ENCODE measurements at regions not wholly inside any gene's neighbourhood (a gene's known extent, or its start where the extent isn't known, plus 50 kb on each side); places are given as distances from the start of the nearest gene placed in this dataset.

DNA sequence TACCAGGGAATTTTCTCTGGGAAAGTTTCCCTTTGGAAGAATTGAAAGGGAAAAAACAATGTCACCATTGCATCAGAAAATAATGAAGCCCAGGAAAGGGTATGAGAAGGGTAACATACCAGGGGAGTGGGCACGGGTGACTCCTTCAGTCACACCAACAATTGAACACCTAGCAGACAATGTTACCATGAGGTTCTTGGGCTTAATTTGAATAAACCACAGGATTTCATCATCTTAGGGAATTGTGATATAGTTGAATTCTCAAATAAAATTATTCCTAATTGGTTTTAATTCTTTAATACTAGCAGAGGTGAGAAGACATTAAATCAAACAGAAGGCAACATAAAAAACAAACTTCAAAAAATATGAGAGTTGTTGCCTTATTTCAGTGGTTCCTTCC lies 73.7 kb upstream of the RREB1 start:
- no peaks in the 10 kb centered on the region for H3K9me3 ChIP-seq (ENCODE audit: control insufficient read depth in 5 of 5, low read length in 5 of 5)
- no peaks in the 10 kb centered on the region for H3K36me3 ChIP-seq (ENCODE audit: control insufficient read depth in 5 of 5, insufficient read depth in 5 of 5, low read length in 5 of 5)
- peaks cover 0 to 7% (median 0%) of the 10 kb centered on the region in 5 donors for H3K4me1 ChIP-seq (ENCODE audit: control insufficient read depth in 5 of 5, insufficient read depth in 5 of 5, low read length in 5 of 5)
- no peaks in the 10 kb centered on the region for H3K27me3 ChIP-seq (ENCODE audit: control insufficient read depth in 5 of 5, insufficient read depth in 4 of 5, low read length in 5 of 5)
- no peak overlapping the region for H3K9ac ChIP-seq (ENCODE audit: low read length in 5 of 5)
- no peak overlapping the region for H3K4me3 ChIP-seq (ENCODE audit: low read depth in 1 of 5, low read length in 5 of 5)
- no peak overlapping the region for H3K27ac ChIP-seq (ENCODE audit: low read depth, low read length)

DNA sequence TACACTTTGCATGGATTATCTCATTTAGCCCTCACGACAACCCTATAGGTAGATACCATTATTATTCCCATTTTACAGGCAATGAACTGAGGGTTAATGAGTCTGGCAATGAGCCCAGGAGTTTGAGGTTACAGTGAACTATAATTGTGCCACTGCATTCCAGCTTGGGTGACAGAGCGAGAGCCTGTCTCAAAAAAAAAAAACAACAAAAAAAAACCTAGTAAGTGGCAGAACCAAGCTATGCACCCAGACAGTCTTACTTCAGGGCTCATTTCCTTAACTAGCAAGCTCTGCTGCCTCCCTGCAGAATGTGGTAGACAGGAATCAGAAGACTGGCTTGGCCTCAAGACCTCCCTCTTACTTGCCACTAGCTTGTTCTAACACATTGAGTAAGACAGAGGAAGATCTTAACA lies 71.9 kb upstream of the RREB1 start:
- no peaks in the 10 kb centered on the region for H3K36me3 ChIP-seq (ENCODE audit: control insufficient read depth in 5 of 5, insufficient read depth in 5 of 5, low read length in 5 of 5)
- no peak overlapping the region for H3K9ac ChIP-seq (ENCODE audit: low read length in 5 of 5)
- no peaks in the 10 kb centered on the region for H3K27me3 ChIP-seq (ENCODE audit: control insufficient read depth in 5 of 5, insufficient read depth in 4 of 5, low read length in 5 of 5)
- H3K4me1 ChIP-seq (ENCODE audit: control insufficient read depth in 5 of 5, insufficient read depth in 5 of 5, low read length in 5 of 5) = peaks cover 0 to 7% (median 0%) of the 10 kb centered on the region in 5 donors
- no peak overlapping the region for H3K4me3 ChIP-seq (ENCODE audit: low read depth in 1 of 5, low read length in 5 of 5)
- no peak overlapping the region for H3K27ac ChIP-seq (ENCODE audit: low read depth, low read length)
- H3K9me3 ChIP-seq (ENCODE audit: control insufficient read depth in 5 of 5, low read length in 5 of 5) = no peaks in the 10 kb centered on the region

DNA sequence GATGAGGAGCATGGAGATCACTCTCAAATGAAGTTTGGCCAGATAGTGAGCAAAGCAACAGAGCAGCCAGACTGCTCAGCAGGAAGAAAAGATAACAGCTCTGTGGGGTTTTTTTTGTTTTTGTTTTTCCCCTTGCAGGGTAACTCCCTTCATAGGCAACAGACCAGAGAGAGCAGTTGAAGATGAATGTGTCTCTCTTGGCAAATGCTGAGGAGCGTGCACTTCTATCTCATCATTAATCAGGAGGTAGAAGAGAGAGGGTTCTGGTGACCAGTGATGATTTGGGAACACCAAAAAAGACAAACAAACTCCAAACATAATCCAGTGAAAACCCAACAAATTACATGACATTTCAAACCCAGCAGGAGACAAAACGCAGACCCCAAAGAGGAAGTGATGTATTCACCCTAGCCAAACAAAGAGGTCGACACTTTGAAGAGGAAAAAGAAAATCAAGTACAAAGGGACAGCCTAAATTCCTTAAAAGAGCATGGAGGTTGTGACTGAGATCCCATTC lies 66.2 kb upstream of the RREB1 start:
- Histone ChIP-seq H3K4me3 (ENCODE audit: low read depth in 1 of 5, low read length in 5 of 5) (no peak overlapping the region), H3K27ac (ENCODE audit: low read depth, low read length) (no peak overlapping the region), H3K27me3 (ENCODE audit: control insufficient read depth in 5 of 5, insufficient read depth in 4 of 5, low read length in 5 of 5) (no peaks in the 10 kb centered on the region), H3K9ac (ENCODE audit: low read length in 5 of 5) (no peak overlapping the region), H3K36me3 (ENCODE audit: control insufficient read depth in 5 of 5, insufficient read depth in 5 of 5, low read length in 5 of 5) (no peaks in the 10 kb centered on the region), H3K9me3 (ENCODE audit: control insufficient read depth in 5 of 5, low read length in 5 of 5) (no peaks in the 10 kb centered on the region), H3K4me1 (ENCODE audit: control insufficient read depth in 5 of 5, insufficient read depth in 5 of 5, low read length in 5 of 5) (peaks cover 2 to 16% (median 11%) of the 10 kb centered on the region in 5 donors)

DNA sequence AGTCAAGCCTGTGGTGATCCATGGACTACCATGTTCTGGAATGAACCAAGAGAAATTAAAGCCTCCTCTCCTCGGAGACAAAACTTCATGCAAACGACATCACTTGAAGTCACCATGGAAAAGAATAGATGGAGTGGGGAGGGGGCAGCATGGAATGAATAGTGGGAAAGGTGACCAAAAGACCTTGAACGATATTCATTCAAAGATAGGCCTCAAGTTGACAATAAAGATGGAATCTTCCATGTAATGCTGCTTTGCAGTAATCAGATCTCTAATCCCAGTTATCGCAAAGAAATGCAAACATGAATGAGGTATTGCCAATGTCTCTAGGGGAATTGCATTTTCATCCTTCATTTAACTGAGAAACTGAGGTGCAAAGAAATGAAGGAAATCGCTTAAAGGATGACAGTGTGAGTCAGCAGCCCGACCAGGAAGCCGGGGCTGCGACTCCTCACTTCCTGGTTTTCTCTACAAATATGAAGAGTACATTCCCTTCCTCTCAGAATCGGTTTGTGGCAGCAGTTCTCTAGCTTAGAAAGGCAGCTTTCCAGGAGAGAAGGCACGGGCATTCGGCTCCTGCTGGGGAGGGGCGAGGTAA lies 65.6 kb upstream of the RREB1 start:
- peak overlapping the region in 1 of 5 donors; percentile 4 for H3K4me3 ChIP-seq (ENCODE audit: low read depth in 1 of 5, low read length in 5 of 5)
- H3K36me3 ChIP-seq (ENCODE audit: control insufficient read depth in 5 of 5, insufficient read depth in 5 of 5, low read length in 5 of 5) = no peaks in the 10 kb centered on the region
- no peaks in the 10 kb centered on the region for H3K9me3 ChIP-seq (ENCODE audit: control insufficient read depth in 5 of 5, low read length in 5 of 5)
- H3K27me3 ChIP-seq (ENCODE audit: control insufficient read depth in 5 of 5, insufficient read depth in 4 of 5, low read length in 5 of 5) = no peaks in the 10 kb centered on the region
- H3K27ac ChIP-seq (ENCODE audit: low read depth, low read length) = peak overlapping the region; percentile 45
- no peak overlapping the region for H3K9ac ChIP-seq (ENCODE audit: low read length in 5 of 5)
- peaks cover 2 to 16% (median 11%) of the 10 kb centered on the region in 5 donors for H3K4me1 ChIP-seq (ENCODE audit: control insufficient read depth in 5 of 5, insufficient read depth in 5 of 5, low read length in 5 of 5)

DNA sequence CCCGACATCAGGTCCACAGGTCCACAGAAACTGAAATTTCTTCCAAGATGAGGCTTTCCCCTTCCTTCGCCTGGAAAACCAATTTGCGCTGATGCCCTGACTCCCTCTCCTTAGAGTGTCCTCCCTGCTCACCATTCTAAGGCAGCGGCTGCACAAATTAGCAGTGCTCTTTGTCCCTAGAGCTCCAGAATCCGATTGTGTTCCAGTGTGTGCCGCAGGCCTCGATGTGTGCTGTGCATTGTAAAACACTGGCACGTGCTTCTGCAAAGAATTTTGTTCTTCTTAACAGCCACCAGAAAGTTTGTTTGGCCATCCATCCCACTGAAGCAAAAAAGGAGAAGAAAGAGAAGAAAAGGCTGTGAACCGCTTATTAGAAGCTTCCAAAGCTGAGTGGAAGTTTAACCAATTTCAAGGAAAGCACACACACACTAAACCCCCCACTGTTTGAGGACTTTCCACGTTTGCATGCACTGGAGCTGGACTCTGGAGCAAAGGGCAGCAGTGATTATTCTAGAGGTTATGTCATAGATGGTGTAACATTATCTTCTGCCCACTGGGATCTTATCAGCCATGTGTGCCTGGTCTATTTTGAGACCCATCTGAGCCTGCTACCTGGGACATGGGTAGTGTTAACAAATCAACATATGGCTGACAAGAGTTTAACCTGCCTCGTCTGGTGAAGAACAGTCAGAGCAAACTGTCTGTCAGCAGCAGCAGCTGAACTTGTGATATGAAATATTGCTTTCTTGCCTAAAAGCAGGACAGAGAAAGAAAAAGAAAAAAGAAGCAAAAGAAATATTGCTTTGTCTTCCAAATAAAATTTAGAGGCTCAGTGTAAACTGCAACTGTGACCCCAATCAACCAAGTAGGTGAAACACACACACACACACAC lies 64.9 kb upstream of the RREB1 start:
- Histone ChIP-seq H3K27ac (ENCODE audit: low read depth, low read length) (peak overlapping the region; percentile 45), H3K9me3 (ENCODE audit: control insufficient read depth in 5 of 5, low read length in 5 of 5) (no peaks in the 10 kb centered on the region), H3K4me3 (ENCODE audit: low read depth in 1 of 5, low read length in 5 of 5) (peak overlapping the region in 1 of 5 donors; percentile 4), H3K4me1 (ENCODE audit: control insufficient read depth in 5 of 5, insufficient read depth in 5 of 5, low read length in 5 of 5) (peaks cover 2 to 16% (median 11%) of the 10 kb centered on the region in 5 donors), H3K36me3 (ENCODE audit: control insufficient read depth in 5 of 5, insufficient read depth in 5 of 5, low read length in 5 of 5) (no peaks in the 10 kb centered on the region), H3K9ac (ENCODE audit: low read length in 5 of 5) (no peak overlapping the region), H3K27me3 (ENCODE audit: control insufficient read depth in 5 of 5, insufficient read depth in 4 of 5, low read length in 5 of 5) (no peaks in the 10 kb centered on the region)

DNA sequence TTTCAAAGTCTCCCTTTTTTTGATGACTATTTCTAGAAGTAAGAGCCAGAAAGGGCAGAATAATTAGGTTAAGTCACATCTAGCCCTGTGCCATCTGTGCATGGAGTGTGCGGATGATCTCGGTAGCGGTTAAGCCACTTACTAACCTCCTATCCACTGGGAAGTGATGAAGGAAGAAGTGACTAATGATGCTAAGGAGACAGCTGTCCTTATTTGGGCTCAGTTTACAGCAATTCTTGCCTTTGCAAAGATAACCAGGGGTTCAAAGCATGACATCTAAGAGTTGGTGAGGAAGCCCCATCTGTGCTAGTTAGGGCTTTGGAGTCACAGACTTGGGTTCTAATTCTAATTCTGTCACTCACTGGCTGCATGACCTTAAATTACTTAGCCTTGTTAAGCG lies 62.4 kb upstream of the RREB1 start:
- Histone ChIP-seq H3K27ac (ENCODE audit: low read depth, low read length) (no peak overlapping the region), H3K27me3 (ENCODE audit: control insufficient read depth in 5 of 5, insufficient read depth in 4 of 5, low read length in 5 of 5) (no peaks in the 10 kb centered on the region), H3K4me3 (ENCODE audit: low read depth in 1 of 5, low read length in 5 of 5) (no peak overlapping the region), H3K4me1 (ENCODE audit: control insufficient read depth in 5 of 5, insufficient read depth in 5 of 5, low read length in 5 of 5) (peaks cover 2 to 16% (median 11%) of the 10 kb centered on the region in 5 donors), H3K36me3 (ENCODE audit: control insufficient read depth in 5 of 5, insufficient read depth in 5 of 5, low read length in 5 of 5) (no peaks in the 10 kb centered on the region), H3K9me3 (ENCODE audit: control insufficient read depth in 5 of 5, low read length in 5 of 5) (no peaks in the 10 kb centered on the region), H3K9ac (ENCODE audit: low read length in 5 of 5) (no peak overlapping the region)

DNA sequence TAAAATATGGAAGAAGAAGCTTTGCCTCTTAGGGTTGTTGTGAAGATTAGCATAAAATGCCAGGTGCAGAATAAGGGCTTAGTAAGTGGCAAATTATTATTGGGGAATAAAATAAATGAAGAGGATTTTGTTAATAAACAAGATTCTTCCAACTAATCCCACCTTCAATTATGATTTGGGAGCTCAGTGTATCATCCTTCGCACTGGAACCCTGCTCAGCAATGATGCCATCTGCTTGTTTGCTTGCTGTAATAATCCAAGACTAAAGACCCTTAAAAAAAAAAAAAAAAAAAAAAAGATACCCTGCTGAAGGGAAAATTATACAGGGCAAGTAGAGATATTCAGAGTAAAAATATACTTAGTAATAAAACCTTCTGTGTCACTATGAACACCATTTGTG lies 62.0 kb upstream of the RREB1 start:
- H3K4me1 ChIP-seq (ENCODE audit: control insufficient read depth in 5 of 5, insufficient read depth in 5 of 5, low read length in 5 of 5) = peaks cover 2 to 19% (median 11%) of the 10 kb centered on the region in 5 donors
- no peak overlapping the region for H3K27ac ChIP-seq (ENCODE audit: low read depth, low read length)
- H3K4me3 ChIP-seq (ENCODE audit: low read depth in 1 of 5, low read length in 5 of 5) = no peak overlapping the region
- no peaks in the 10 kb centered on the region for H3K36me3 ChIP-seq (ENCODE audit: control insufficient read depth in 5 of 5, insufficient read depth in 5 of 5, low read length in 5 of 5)
- no peaks in the 10 kb centered on the region for H3K27me3 ChIP-seq (ENCODE audit: control insufficient read depth in 5 of 5, insufficient read depth in 4 of 5, low read length in 5 of 5)
- H3K9ac ChIP-seq (ENCODE audit: low read length in 5 of 5) = no peak overlapping the region
- no peaks in the 10 kb centered on the region for H3K9me3 ChIP-seq (ENCODE audit: control insufficient read depth in 5 of 5, low read length in 5 of 5)

DNA sequence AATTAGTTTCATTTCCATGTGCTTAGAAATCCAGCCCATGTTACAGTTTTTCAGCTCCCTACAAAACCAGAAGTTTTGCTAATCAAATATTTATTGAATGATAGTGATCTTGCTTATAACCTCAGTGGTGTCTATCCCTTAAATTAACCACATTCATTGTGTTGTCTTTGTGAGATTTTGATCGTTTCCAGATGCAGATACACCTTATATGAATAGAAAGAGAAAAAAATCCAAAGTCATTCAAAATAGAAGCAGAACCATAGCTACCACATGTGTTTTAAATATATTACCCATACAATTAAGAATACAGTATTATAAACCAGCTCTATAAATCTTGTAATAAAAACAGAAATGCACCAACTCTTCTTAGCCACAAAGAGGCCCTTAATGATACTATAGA lies 60.6 kb upstream of the RREB1 start:
- Histone ChIP-seq H3K9me3 (ENCODE audit: control insufficient read depth in 5 of 5, low read length in 5 of 5) (no peaks in the 10 kb centered on the region), H3K27me3 (ENCODE audit: control insufficient read depth in 5 of 5, insufficient read depth in 4 of 5, low read length in 5 of 5) (no peaks in the 10 kb centered on the region), H3K27ac (ENCODE audit: low read depth, low read length) (no peak overlapping the region), H3K4me1 (ENCODE audit: control insufficient read depth in 5 of 5, insufficient read depth in 5 of 5, low read length in 5 of 5) (peaks cover 2 to 28% (median 24%) of the 10 kb centered on the region in 5 donors), H3K9ac (ENCODE audit: low read length in 5 of 5) (no peak overlapping the region), H3K4me3 (ENCODE audit: low read depth in 1 of 5, low read length in 5 of 5) (no peak overlapping the region), H3K36me3 (ENCODE audit: control insufficient read depth in 5 of 5, insufficient read depth in 5 of 5, low read length in 5 of 5) (no peaks in the 10 kb centered on the region)

DNA sequence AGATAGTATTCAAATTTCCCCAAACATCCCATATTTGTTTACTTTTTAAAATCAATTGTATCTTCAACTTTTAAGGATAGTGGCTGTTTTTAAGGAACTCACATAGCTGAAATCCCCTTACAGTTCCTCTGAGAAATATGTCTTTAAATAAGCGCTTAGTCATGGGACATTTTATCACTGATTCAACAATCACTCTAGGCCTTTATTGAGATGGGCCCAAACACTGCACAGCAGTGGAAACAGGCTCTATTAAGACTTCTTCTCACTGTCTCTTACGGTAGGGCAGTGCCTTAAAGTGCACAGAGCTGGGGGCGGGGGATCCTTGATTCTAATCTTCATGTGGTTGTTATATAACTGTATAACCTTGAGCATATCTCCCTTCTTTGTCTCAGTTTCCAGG lies 59.8 kb upstream of the RREB1 start:
- Histone ChIP-seq H3K27me3 (ENCODE audit: control insufficient read depth in 5 of 5, insufficient read depth in 4 of 5, low read length in 5 of 5) (no peaks in the 10 kb centered on the region), H3K4me1 (ENCODE audit: control insufficient read depth in 5 of 5, insufficient read depth in 5 of 5, low read length in 5 of 5) (peaks cover 1 to 28% (median 22%) of the 10 kb centered on the region in 5 donors), H3K27ac (ENCODE audit: low read depth, low read length) (peak overlapping the region; percentile 30), H3K36me3 (ENCODE audit: control insufficient read depth in 5 of 5, insufficient read depth in 5 of 5, low read length in 5 of 5) (no peaks in the 10 kb centered on the region), H3K9ac (ENCODE audit: low read length in 5 of 5) (peak overlapping the region in 1 of 5 donors; percentile 16), H3K4me3 (ENCODE audit: low read depth in 1 of 5, low read length in 5 of 5) (no peak overlapping the region), H3K9me3 (ENCODE audit: control insufficient read depth in 5 of 5, low read length in 5 of 5) (no peaks in the 10 kb centered on the region)

DNA sequence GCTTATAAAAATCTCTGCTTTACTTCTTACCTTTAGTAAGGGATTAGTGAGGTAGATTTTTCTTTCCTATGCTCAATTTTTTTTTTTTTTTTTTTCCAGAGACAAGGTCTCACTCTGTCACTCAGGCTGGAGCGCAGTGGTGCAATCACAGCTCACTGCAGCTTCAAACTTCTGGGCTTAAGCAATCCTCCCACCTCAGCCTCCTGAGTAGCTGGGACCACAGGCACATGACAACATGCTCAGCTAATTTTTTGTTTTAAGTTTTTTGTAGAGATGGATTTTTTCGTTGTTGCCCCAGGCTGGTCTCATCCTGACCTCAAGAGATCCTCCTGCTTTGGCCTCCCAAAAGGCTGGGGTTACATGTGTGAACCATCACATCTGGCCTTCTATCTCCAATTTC lies 58.9 kb upstream of the RREB1 start:
- H3K36me3 ChIP-seq (ENCODE audit: control insufficient read depth in 5 of 5, insufficient read depth in 5 of 5, low read length in 5 of 5) = no peaks in the 10 kb centered on the region
- H3K9me3 ChIP-seq (ENCODE audit: control insufficient read depth in 5 of 5, low read length in 5 of 5) = no peaks in the 10 kb centered on the region
- no peak overlapping the region for H3K9ac ChIP-seq (ENCODE audit: low read length in 5 of 5)
- no peak overlapping the region for H3K27ac ChIP-seq (ENCODE audit: low read depth, low read length)
- no peak overlapping the region for H3K4me3 ChIP-seq (ENCODE audit: low read depth in 1 of 5, low read length in 5 of 5)
- H3K27me3 ChIP-seq (ENCODE audit: control insufficient read depth in 5 of 5, insufficient read depth in 4 of 5, low read length in 5 of 5) = no peaks in the 10 kb centered on the region
- H3K4me1 ChIP-seq (ENCODE audit: control insufficient read depth in 5 of 5, insufficient read depth in 5 of 5, low read length in 5 of 5) = peaks cover 0 to 28% (median 21%) of the 10 kb centered on the region in 5 donors

Data from subcutaneous abdominal adipose tissue (tissue), 5 donors.